A549 (cell line): ENCODE measurements at regions not wholly inside any gene's neighbourhood (a gene's known extent, or its start where the extent isn't known, plus 50 kb on each side); places are given as distances from the start of the nearest gene placed in this dataset.

Source experiments
- ATAC-seq, 2 experiments: fragments of 200-7000 bp in 1 of 2; fragments of >200 bp in 1 of 2; cut with Nextera tagmentation in 1 of 2; cut with Tn5 transposase in 1 of 2; 3 replicates each; pipeline versions ENCODE4 v1.8.0 to v1.9.1; 2018 to 2020; ENCODE audit warnings: mild to moderate bottlenecking in 1 of 2, moderate library complexity in 1 of 2
- CTCF ChIA-PET: fragments of 300-600 bp; sonication (Branson Sonifier 250); formaldehyde crosslinking; extraction: SDS; loops from one replicate; lab custom pipeline; 2021; ENCODE audit warnings: antibody characterized with exemption, inconsistent platforms; lab: Yijun Ruan, JAX
- POLR2A ChIA-PET: fragments of 350-600 bp; formaldehyde crosslinking; extraction: SDS; loops from one replicate; lab custom pipeline; 2021; ENCODE audit warnings: antibody characterized with exemption, inconsistent platforms; lab: Yijun Ruan, JAX
- DNase-seq, 2 experiments: peaks; one replicate each; pipeline versions ENCODE4 v3.0.0 to v3.0.0-alpha.2; 2011 to 2016; ENCODE audit warnings: low read depth in 1 of 2, low spot score in 1 of 2
- FAIRE-seq: peaks from 2 replicates; lab custom pipeline; 2011; peaks lifted over from hg19 to GRCh38; lab: Jason Lieb, UNC
- H3K27ac ChIP-seq, 2 experiments: fragments of >200 bp; sonication (Bioruptor Twin); formaldehyde crosslinking; 3 replicates each; pipeline ENCODE4 v1.5.1; 2016 to 2017
- H3K4me1 ChIP-seq: fragments of >200 bp; sonication (Bioruptor Twin); formaldehyde crosslinking; 3 replicates; pipeline ENCODE4 v1.6.1; 2016
- H3K4me2 ChIP-seq: fragments of >200 bp; sonication (Bioruptor Twin); formaldehyde crosslinking; 3 replicates; pipeline ENCODE4 v1.6.1; 2016
- H3K4me3 ChIP-seq: fragments of >200 bp; sonication (Bioruptor Twin); formaldehyde crosslinking; 3 replicates; pipeline ENCODE4 v1.5.1; 2016
- H3K9me3 ChIP-seq: fragments of >200 bp; sonication (Bioruptor Twin); formaldehyde crosslinking; 3 replicates; pipeline ENCODE4 v1.6.1; 2016
- BCL3 ChIP-seq: fragments of >200 bp; sonication (Bioruptor Twin); formaldehyde crosslinking; IDR thresholded peaks from 3 replicates; pipeline ENCODE4 v1.6.1; 2016
- CTCF ChIP-seq: fragments of >200 bp; sonication (Bioruptor Twin); formaldehyde crosslinking; IDR thresholded peaks from 3 replicates; pipeline ENCODE4 v1.5.1; 2016
- EHMT2 ChIP-seq: fragments of 200-600 bp; sonication (generic); IDR thresholded peaks from 2 replicates; pipeline ENCODE4 v1.6.1; 2016; ENCODE audit warnings: antibody characterized with exemption, low read depth, mild to moderate bottlenecking, moderate library complexity
- ESRRA ChIP-seq: fragments of 150-350 bp; IDR thresholded peaks from 2 replicates; pipeline ENCODE4 v1.6.1; 2014; ENCODE audit warnings: mild to moderate bottlenecking, low read length, borderline replicate concordance
- FOXS1 ChIP-seq: fragments of 250-450 bp; sonication (Bioruptor Pico); IDR thresholded peaks from 2 replicates; pipeline ENCODE4 v1.5.0; 2020; ENCODE audit warnings: mild to moderate bottlenecking, moderate library complexity
- GATA3 ChIP-seq: IDR thresholded peaks from 2 replicates; pipeline ENCODE4 v1.6.1; 2012; ENCODE audit warnings: borderline replicate concordance
- HOXA7 ChIP-seq: fragments of 250-450 bp; sonication (Bioruptor Pico); IDR thresholded peaks from 2 replicates; pipeline ENCODE4 v1.5.0; 2020; ENCODE audit warnings: mild to moderate bottlenecking, moderate library complexity
- HOXB5 ChIP-seq: fragments of 250-450 bp; sonication (Bioruptor Pico); IDR thresholded peaks from 2 replicates; pipeline ENCODE4 v1.5.0; 2020; ENCODE audit warnings: mild to moderate bottlenecking, moderate library complexity
- JUN ChIP-seq, 2 experiments: fragments of >200 bp; sonication (Bioruptor Twin); formaldehyde crosslinking; IDR thresholded peaks; 2 replicates in 1 of 2; 3 replicates in 1 of 2; pipeline ENCODE4 v1.6.1; 2016 to 2017
- JUNB ChIP-seq: fragments of >200 bp; sonication (Bioruptor Twin); formaldehyde crosslinking; IDR thresholded peaks from 2 replicates; pipeline ENCODE4 v1.6.1; 2016
- MAFK ChIP-seq: fragments of 450-650 bp; IDR thresholded peaks from 2 replicates; pipeline ENCODE4 v1.6.1; 2014; ENCODE audit not compliant: partially characterized antibody
- RAD21 ChIP-seq, 2 experiments: fragments of >200 bp in 1 of 2; sonication (Bioruptor Twin) in 1 of 2; formaldehyde crosslinking in 1 of 2; IDR thresholded peaks in 1 of 2; conservative IDR thresholded peaks in 1 of 2; 2 replicates in 1 of 2; 3 replicates in 1 of 2; pipeline ENCODE4 v1.6.1; 2012 to 2018; ENCODE audit warnings: inconsistent platforms in 1 of 2
- RARB ChIP-seq: fragments of 250-450 bp; sonication (Bioruptor Pico); IDR thresholded peaks from 2 replicates; pipeline ENCODE4 v1.8.0; 2021; ENCODE audit warnings: mild to moderate bottlenecking, moderate library complexity
- RCOR1 ChIP-seq: fragments of 150-350 bp; IDR thresholded peaks from 2 replicates; pipeline ENCODE4 v1.6.1; 2014; ENCODE audit warnings: antibody characterized with exemption, low read length, low read depth
- RNF2 ChIP-seq: fragments of 200-600 bp; sonication (generic); IDR thresholded peaks from 2 replicates; pipeline ENCODE4 v1.6.1; 2016; ENCODE audit warnings: low read depth, mild to moderate bottlenecking, antibody characterized with exemption, moderate library complexity, borderline replicate concordance
- SMC3 ChIP-seq: fragments of >200 bp; sonication (Bioruptor Twin); formaldehyde crosslinking; IDR thresholded peaks from 3 replicates; pipeline ENCODE4 v1.6.1; 2018; ENCODE audit warnings: inconsistent platforms
- WGBS: methylation state at CpG from one replicate; pipeline ENCODE4 v1.1.6; 2017; ENCODE audit errors: missing lambda C conversion rate; 5-methylcytosine and 5-hydroxymethylcytosine counted together

GRCh38 chr5:56317923-56318561 is 84.9 kb upstream of the ANKRD55 start:
- ATAC-seq, result no peak
- FAIRE-seq, result no peak
- 85% methylated on average over 7 of the region's 7 CpGs for WGBS
- TF ChIP-seq GATA3, result no peak
- no peak for TF ChIP-seq JUNB
- TF ChIP-seq BCL3, result no peak
- TF ChIP-seq RAD21 (conservative IDR thresholded peaks at IDR 0.05 in 1 of 2, IDR thresholded peaks at IDR 0.05 in 1 of 2), result no peak
- no peak for TF ChIP-seq ESRRA
- no peak for TF ChIP-seq RARB
- no peak for TF ChIP-seq FOXS1
- no peak for TF ChIP-seq MAFK
- TF ChIP-seq EHMT2, result no peak
- no peak for TF ChIP-seq RCOR1
- ChIA-PET POLR2A (no interaction called here), CTCF (interaction anchor here (1.1 to 1.6 kb wide), 2 partner anchors 10 to 14 kb away, joined by 3 read pairs; no protein-coding TSS in a partner anchor)
- Histone ChIP-seq H3K27ac (no peak overlapping the region), H3K9me3 (no peaks in the 10 kb centered on the region), H3K4me3 (no peak overlapping the region), H3K4me2 (no peak overlapping the region), H3K4me1 (no peaks in the 10 kb centered on the region)
- DNase-seq, result no peak

- no peak for TF ChIP-seq CTCF
- TF ChIP-seq HOXA7 (CRISPR knock-in tag), result no peak
- no peak for TF ChIP-seq RNF2
- CTCF ChIA-PET, result no interaction called here
- FAIRE-seq (peak; percentile 18), ATAC-seq (no peak), DNase-seq (no peak)
- Histone ChIP-seq H3K4me1 (0 out of 3 replicates have a peak, but pooled peaks cover 1% of the 10 kb centered on the region), H3K27ac (no peak overlapping the region), H3K4me2 (no peak overlapping the region), H3K4me3 (no peak overlapping the region), H3K9me3 (no peaks in the 10 kb centered on the region)
- POLR2A ChIA-PET, result no interaction called here
- 90% methylated on average over 4 of the region's 4 CpGs for WGBS
Observed at GRCh38 chr5:56316299-56316994, 83.3 kb upstream of the ANKRD55 start.

GRCh38 chr5:56314529-56314928 is 81.4 kb upstream of the ANKRD55 start:
- H3K9me3 ChIP-seq, result no peaks in the 10 kb centered on the region
- CTCF ChIA-PET, result interaction anchor here (1.1 kb wide), 1 partner anchor 23 kb away, joined by 4 read pairs; no protein-coding TSS in a partner anchor
- H3K27ac ChIP-seq, result no peak overlapping the region
- H3K4me3 ChIP-seq, result no peak overlapping the region
- WGBS, result 45% methylated on average over 6 of the region's 6 CpGs
- peak; percentile 70 to 92; a peak in 4 of 6 replicates for ATAC-seq
- POLR2A ChIA-PET, result no interaction called here
- H3K4me1 ChIP-seq, result peaks cover 3% of the 10 kb centered on the region; the same call in 1 of the 3 replicates
- no peak overlapping the region for H3K4me2 ChIP-seq
- TF ChIP-seq CTCF (peak; percentile 56), HOXB5 (CRISPR knock-in tag) (no peak), RAD21 (conservative IDR thresholded peaks at IDR 0.05 in 1 of 2, IDR thresholded peaks at IDR 0.05 in 1 of 2) (peak; percentile 34 to 47; a peak in 3 of 5 replicates), HOXA7 (CRISPR knock-in tag) (no peak), SMC3 (peak; percentile 38; the same call in 2 of the 3 replicates), JUN (IDR thresholded peaks at IDR 0.05) (no peak)
- DNase-seq, result peak; percentile 40 to 46
- no peak for FAIRE-seq
